Neural cell (in vitro differentiated cells): ENCODE measurements at regions not wholly inside any gene's neighbourhood (a gene's known extent, or its start where the extent isn't known, plus 50 kb on each side); places are given as distances from the start of the nearest gene placed in this dataset.

ENCODE experiments used
- EP300 ChIP-seq: fragments of 450-650 bp; conservative IDR thresholded peaks from 2 replicates; pipeline ENCODE4 v1.6.1; 2014; ENCODE audit warnings: antibody characterized with exemption, mild to moderate bottlenecking, moderate library complexity; ENCODE audit not compliant: poor library complexity, severe bottlenecking
- EZH2 ChIP-seq: fragments of 200-600, 300-800 bp; shearing (Covaris generic), sonication (generic); IDR thresholded peaks from 2 replicates; pipeline ENCODE4 v1.6.1; 2014; ENCODE audit warnings: antibody characterized with exemption, low read length, borderline replicate concordance, mild to moderate bottlenecking; ENCODE audit not compliant: insufficient read depth, poor library complexity, severe bottlenecking
- MXI1 ChIP-seq: fragments of 450-650 bp; conservative IDR thresholded peaks from 2 replicates; pipeline ENCODE4 v1.6.1; 2014; ENCODE audit warnings: antibody characterized with exemption, mild to moderate bottlenecking; ENCODE audit not compliant: poor library complexity, severe bottlenecking
- POLR2AphosphoS5 ChIP-seq: IDR thresholded peaks from 2 replicates; pipeline ENCODE4 v1.6.1; 2012
- RAD21 ChIP-seq: fragments of 450-650 bp; conservative IDR thresholded peaks from 2 replicates; pipeline ENCODE4 v1.6.1; 2014; ENCODE audit warnings: antibody characterized with exemption, mild to moderate bottlenecking, moderate library complexity
- REST ChIP-seq: IDR thresholded peaks from 2 replicates; pipeline ENCODE4 v1.6.1; 2012; ENCODE audit warnings: borderline replicate concordance
- SMC3 ChIP-seq: fragments of 450-650 bp; conservative IDR thresholded peaks from 2 replicates; pipeline ENCODE4 v1.6.1; 2014; ENCODE audit warnings: antibody characterized with exemption, mild to moderate bottlenecking, moderate library complexity; ENCODE audit not compliant: poor library complexity
- TAF1 ChIP-seq: IDR thresholded peaks from 2 replicates; pipeline ENCODE4 v1.6.1; 2012; ENCODE audit warnings: low read depth
- TF ChIP-seq, protein P1 (sequence below): fragments of 450-650 bp; IDR thresholded peaks from 2 replicates; pipeline ENCODE4 v1.5.1; 2014; ENCODE audit warnings: antibody characterized with exemption, mild to moderate bottlenecking, moderate library complexity; ENCODE audit not compliant: poor library complexity, severe bottlenecking

DNA sequence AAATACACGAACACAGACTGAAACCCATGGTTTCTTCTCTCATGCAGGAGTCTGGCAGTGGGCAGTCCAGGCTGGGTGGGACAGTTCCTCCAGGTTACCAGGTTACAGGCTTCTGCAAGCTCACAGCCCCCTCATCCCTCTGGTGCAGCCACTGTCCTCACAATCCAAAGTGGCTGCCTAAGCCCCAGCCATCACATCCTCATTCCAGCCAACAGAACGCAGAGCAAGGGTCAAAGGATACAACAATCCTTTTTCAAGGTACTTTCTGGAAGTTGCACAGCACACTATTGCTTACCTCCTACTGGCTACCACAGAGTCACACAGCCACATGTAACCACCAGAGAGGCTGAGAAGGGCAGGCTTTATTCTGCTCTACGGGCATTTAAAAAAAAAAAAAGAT, 154.6 kb downstream of the NUP210 start:
- no peak for TF ChIP-seq EZH2
- no peak for TF ChIP-seq EP300
- TF ChIP-seq, protein P1, sequence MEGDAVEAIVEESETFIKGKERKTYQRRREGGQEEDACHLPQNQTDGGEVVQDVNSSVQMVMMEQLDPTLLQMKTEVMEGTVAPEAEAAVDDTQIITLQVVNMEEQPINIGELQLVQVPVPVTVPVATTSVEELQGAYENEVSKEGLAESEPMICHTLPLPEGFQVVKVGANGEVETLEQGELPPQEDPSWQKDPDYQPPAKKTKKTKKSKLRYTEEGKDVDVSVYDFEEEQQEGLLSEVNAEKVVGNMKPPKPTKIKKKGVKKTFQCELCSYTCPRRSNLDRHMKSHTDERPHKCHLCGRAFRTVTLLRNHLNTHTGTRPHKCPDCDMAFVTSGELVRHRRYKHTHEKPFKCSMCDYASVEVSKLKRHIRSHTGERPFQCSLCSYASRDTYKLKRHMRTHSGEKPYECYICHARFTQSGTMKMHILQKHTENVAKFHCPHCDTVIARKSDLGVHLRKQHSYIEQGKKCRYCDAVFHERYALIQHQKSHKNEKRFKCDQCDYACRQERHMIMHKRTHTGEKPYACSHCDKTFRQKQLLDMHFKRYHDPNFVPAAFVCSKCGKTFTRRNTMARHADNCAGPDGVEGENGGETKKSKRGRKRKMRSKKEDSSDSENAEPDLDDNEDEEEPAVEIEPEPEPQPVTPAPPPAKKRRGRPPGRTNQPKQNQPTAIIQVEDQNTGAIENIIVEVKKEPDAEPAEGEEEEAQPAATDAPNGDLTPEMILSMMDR = no peak
- TF ChIP-seq POLR2AphosphoS5 = no peak
- no peak for TF ChIP-seq REST
- no peak for TF ChIP-seq SMC3
- TF ChIP-seq TAF1 = no peak
- no peak for TF ChIP-seq MXI1
- TF ChIP-seq RAD21 = no peak
